HCEC 1CT (cell line): ENCODE measurements at regions not wholly inside any gene's neighbourhood (a gene's known extent, or its start where the extent isn't known, plus 50 kb on each side); places are given as distances from the start of the nearest gene placed in this dataset.
"Not testable (repeated sequence)": the region's sequence is repeated elsewhere in the genome, so short reads cannot be mapped to it uniquely, and the experiment has no call there.

ENCODE experiments used
- DNase-seq: peaks from one replicate; pipeline ENCODE4 v3.0.0-alpha.2; 2017

DNA sequence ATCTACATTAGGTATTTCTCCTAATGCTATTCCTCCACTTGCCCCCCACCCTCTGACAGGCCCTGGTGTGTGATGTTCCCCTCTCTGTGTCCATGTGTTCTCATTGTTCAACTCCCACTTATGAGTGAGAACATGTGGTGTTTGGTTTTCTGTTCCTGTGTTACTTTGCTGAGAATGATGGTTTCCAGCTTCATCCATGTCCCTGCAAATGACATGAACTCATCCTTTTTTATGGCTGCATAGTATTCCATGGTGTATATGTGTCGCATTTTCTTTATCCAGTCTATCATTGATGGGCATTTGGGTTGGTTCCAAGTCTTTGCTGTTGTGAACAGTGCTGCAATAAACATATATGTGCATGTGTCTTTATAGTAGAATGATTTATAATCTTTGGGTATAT lies 50.6 kb upstream of the GRHL3 start:
- not testable (repeated sequence) for DNase-seq

DNA sequence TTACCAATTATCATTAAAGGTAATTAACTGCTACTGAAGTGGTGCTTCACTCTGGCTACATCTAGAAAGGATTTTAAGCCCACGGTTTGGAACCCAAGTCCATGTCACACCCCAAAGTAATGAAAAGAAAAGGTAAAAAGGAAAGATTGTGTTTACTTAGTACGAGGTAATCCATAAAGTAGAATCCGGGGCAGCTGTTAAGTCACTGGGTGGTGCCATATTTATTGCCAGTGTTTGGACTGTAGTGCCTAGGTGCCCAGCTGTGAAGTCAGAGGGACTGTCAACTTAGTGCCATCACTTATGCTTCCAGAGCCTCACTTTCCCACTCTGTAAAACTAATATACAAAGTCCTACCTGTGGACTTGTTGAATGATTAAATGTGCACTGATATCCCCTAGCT lies 52.2 kb upstream of the GRHL3 start:
- no peak for DNase-seq

DNA sequence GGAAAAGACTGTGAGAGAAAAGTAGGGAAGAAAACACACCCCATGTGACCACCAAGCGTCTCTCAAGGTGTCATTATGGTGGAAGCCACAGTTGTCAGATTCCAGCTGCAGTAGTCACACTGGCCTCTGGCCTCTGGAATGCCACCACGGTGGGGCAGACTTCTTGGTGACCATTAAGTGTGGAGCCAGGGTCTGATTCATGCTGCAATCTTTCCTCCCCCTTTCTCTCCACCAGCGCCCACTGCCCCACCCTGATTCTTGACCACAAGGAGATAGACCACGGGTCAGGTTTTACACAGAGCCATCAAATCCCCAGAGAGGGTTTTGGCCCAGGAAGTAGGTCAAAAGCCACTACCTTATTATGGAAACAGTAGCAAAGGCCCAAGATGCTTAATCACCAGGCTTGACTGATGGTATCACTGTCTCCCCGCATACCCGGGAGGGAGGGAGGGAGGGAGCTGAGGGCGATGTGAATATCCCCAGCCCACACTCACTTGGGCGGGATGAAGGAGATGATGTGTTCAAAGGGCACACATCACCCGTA lies 52.7 kb upstream of the GRHL3 start:
- peak; percentile 77 for DNase-seq

DNA sequence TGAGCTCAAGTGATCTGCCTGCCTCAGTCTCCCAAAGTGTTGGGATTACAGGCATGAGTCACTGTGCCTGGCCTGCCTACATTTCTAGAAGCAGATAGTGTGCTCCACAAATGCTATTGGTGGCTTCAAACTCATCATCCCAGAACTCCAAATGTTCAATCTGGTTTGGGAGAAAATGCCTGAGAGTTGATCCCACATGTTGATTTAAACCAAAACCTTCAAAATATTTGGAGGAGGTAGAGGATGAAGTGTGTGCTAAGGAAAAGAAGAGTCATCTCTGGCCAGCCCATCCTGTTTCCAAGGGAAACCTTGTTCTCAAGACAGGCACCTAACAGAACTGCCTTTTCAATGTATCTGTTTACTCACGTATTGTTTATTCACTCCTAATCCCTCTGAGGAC lies 55.4 kb upstream of the GRHL3 start:
- no peak for DNase-seq

DNA sequence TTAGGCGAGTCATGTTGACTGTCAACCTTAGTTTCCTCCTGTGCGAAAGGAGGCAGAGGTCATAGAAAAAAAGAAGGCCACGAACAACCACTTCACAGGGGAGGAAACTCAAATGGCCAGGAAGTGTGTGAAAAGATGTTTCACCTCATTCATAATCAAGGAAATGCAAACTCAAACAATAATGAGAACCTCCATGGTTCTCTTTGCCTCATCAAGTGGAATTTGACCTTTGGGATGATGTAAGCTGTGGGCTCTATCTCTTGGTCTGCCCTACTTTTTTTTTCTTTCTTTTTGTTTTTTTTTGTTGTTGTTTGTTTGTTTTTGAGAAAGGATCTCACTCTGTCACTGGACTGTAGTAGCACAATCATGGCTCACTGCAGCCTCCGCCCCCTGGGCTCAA lies 55.9 kb upstream of the GRHL3 start:
- DNase-seq: no peak

DNA sequence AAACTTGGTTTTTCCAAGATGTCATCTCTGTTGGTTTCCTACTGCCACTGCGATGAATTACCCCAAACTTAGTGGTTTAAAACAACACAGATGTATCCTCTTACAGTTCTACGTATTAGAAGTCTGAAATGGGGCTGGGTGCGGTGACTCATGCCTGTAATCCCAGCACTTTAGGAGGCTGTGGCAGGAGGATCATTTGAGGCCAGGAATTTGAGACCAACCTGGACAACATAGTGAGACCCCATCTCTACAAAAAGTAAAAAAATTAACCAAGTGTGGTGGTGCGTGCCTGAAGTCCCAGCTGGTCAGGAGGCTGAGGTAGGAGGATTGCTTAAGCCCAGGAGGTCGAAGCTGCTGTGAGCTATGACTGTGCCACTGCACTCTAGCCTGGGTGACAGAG lies 57.2 kb upstream of the GRHL3 start:
- no peak for DNase-seq

DNA sequence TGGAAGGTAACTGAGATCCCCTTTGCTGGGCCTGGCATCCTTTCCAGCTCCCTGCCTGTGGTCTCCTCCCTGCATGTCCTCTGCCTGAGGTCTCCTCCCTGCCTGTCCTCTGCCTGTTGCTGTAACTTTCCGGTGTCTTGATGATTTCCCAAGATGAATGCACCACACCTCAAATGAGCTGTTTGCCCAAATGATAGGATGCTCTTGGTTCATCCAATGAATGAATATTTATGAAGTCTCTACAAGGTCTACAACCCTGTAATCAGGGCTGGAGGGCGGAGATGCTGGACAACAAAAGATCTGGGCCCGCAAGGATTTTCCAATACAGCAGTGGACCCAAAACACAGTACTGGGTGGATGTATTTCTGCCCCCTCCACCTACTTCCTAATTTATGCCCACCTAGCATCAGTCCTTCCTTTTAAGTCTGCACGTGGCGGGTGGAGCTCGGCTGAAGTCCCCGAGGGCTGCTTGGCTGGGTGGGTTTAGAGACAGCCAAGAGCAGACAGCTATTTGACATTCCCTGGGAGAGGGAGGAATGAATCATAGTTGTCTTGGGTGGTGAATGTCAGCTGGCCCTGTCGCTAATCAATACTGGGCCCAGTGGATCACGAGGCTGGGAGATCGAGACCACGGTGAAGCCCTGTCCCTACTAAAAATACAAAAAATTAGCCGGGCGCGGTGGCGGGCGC lies 60.3 kb upstream of the GRHL3 start:
- no peak for DNase-seq

DNA sequence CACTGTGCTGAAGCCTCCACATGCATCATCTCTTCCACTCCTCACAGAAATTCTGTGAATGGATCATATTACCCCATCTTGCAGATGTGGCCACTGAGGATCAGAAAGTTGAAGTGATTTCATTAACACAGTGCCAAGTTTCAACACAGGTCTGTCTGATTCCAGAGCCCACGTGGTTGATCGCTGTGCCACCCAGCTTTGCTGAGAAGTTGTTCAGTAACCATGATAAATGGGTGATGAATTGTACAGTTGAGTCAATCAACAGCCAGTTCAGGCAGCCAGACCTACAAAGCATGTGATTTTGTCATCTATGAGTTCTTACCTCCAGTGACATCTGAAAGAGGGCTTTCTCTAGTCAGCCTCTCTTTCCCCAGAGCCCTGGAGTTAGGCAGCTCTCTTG lies 61.8 kb upstream of the GRHL3 start:
- DNase-seq: no peak

DNA sequence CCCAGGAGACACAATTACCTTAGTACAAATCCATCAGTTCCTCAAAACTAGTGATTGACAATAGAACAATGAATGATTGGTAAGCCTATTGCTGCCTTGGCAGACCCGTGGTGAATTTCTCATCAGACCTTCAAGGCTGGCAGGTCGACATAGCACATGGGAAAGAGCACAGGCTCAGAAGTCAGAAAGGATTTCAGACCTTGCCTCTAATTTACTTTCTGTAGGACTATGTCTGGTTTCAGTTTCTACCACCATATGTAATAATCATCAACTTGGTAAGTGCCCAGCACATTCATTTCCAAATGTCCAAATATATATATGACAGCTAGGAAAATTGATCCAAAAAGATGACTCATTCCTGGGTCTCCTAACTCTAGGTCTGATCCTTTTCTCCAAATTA lies 62.5 kb upstream of the GRHL3 start:
- DNase-seq: no peak

DNA sequence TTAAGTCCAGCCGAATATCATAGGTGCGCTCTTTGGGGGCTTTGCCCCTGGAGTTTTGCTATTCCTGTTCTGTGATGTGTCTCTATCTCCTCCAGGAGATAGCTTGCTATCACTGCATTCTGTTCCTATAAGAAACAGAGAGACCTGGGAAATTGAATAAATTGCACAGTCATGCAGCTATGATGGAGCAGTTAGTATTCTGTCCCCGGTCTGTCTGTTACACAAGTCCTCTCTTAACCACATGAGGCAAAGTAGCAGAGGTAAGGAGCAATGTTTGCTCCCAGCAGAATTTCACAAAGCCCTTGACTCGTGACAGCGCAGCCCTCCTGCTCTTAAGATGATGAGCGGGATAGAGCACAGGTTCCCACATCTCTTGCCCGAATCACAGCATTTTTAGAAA lies 63.9 kb upstream of the GRHL3 start:
- no peak for DNase-seq

DNA sequence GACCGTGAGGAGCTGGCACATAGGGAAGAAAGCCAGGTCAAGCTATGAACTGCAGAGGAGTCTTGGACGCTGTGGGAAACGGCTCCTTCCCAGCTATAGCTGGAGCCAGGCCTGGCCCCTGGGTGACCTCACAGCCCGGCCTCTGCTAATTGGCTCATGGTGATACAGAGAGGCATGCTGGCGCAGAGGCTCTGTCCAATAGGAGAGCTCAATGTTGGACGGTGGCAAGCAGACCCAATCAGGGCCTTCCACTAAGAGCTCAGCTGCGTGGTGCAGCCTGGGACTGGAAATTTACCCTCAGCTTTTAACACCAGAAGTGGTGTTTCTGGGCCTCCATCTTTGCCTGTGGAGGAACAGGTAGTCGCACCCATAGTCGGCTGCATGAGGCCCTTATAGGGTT lies 64.4 kb upstream of the GRHL3 start:
- no peak for DNase-seq

DNA sequence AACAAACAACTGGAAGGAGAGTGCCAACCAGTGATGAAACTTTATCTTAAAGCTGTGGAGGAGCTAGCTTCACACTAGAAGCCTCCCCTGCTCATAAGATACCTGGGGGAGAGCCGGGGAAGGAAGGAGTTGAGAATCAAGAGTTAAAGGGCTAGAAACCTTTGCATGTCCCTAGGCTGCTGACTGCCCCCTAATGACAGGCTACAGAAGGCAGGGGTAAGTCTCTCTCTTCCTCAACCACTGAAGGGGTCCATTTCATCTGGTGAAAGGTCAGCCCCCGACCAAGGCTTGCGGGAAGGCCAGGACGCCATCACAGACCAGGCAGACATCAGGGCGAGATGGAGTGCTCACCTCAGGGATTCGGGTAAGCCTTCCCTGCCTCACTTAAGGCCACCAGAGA lies 65.6 kb upstream of the GRHL3 start:
- DNase-seq: no peak

DNA sequence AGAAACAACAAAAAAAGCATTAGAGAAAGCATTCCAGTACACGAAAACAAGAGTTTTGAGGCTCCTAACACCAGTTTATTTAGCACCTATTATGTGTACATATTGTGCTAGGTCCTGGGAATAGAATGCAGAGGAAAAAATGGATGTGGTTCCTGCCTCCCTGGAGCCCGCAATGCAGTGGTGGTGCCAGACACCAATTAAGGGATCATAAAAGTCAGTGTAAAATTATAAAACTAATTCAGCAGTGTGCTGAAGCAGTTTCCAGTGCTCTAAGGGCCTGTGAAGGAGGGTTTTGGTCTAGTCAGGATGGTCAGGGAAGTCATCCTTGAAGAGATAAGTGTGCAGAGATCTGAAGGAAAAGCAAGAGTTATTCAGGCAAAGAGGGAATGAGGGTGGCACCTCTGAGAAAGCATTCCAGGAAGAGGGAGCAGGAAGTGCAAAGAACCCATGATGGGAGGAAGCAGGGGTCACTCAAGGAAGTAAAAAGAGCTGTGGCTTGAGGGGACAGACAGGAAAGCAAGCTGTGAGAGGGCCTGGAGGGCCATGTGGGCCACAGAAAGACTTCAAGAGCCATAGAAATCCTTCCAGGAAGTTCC lies 65.2 kb upstream of the IFNLR1 start:
- no peak for DNase-seq

DNA sequence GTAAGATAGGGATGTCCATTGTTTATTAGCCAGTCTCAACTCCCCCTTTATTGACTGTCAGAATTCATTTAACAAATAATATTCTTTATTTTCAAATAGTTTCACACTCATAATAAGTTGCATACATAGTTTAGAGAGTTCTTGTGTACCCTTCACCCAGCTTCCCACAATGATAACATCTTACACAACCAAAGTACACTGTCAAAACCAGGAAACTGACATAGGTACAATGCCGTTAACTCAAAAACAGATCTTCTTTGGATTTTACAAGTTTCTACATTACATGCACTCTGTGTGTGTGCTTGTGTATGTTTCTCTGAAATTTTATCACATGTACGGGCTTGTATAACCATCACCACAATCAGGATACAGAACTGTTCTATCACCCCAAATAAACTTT lies 64.4 kb upstream of the IFNLR1 start:
- no peak for DNase-seq

DNA sequence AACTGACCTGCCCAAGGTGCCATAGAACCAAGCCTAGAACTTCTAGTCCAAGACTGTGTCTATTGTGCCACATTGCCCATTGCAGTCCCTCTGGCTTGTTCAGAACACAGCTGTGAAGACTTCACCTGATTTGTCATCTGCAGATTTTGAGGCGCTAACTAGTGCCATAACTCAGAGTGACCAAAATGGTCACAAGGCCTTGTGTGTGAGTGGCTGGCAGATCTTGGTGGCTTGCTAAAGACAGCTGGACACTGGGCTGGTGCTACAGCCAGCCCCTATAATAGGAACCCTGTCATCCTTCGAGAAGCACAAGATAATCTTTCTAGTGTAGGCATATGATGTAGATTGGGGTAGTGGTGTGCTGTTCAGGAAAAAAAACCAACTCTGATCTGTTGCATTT lies 63.7 kb upstream of the IFNLR1 start:
- DNase-seq: no peak

DNA sequence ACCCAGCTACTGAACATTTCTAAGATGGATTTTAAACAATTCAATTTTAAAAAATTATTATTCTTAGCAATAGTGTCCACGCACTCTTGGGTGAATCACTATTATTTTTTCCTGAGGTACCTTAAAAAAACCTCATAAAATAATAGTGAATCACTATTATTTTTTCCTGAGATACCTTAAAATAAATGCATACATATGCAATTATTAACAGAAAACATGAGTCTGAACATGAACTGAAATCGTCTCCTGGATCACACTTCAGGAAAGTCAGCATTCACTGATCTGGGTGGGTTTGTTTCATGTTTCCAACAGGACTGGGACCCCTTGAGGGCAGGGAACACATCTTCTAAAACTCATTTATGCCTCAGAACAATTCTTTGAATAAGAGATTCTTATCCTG lies 63.1 kb upstream of the IFNLR1 start:
- DNase-seq: no peak

DNA sequence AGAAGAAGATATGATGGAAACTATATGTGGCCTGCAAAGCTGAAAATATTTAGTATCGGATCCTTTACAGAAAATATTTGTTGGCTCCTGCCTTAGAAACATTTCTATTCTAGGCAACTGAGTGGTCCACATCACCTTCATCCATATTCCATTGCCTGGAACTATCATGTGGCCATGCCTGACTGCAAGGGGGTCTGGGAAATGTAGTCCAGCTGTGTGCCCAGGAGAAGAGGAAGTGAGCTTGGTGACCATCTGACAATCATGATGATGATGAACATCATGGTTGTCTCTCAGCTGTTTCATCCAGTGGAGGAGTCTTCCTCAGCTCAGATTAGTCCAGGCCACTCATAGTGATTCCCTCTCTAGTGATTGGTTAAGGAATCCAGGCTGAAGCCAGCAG lies 61.8 kb upstream of the IFNLR1 start:
- no peak for DNase-seq

DNA sequence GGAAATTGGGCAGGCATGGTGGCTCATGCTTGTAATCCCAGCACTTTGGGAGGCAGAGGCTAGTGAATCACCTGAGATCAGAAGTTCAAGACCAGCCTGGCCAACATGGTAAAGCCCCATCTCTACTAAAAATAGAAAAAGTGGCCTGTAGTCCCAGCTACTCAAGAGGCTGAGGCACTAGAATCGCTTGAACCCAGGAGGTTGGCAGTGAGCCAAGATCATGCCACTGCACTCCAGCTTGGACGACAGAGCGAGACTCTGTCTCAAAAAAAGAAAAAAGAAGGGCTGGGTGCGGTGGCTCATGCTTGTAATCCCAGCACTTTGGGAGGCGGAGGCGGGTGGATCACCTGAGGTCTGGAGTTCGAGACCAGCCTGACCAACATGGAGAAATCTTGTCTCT lies 60.2 kb upstream of the IFNLR1 start:
- DNase-seq: not testable (repeated sequence)

DNA sequence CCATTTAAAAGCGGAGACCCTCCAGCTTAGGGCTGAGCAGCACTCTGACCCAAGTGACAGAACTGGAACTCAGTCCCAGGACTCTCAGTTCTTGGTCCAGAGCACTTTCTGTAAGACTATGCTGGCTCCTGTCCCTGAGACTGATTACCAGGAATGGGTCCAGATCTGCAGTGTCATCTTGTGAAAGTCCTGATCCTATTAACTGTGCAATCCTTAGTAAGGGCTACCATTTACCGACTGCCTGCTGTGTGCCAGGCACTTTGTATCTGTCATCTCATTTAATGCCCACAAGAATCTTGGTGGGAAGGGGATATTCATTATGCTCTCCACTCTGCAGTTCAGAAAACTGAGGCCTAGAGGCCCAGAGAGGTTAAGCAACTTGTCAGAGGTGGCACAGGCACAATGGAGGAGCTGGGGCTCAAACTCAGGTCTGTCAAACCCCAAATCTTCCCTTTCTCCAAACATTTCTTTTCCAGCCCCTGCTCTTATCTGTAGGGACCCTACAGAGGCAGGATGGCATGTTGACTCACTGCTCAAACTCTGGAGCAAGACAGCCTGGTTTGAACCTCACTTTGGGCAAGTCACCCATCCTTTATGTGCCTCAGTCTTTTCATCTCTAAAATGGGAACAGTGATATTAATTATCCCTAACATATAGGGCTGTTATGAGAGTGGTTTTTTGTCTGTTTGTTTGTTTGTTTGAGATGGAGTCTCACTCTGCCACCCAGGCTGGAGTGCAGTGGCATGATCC lies 57.6 kb upstream of the IFNLR1 start:
- no peak for DNase-seq

DNA sequence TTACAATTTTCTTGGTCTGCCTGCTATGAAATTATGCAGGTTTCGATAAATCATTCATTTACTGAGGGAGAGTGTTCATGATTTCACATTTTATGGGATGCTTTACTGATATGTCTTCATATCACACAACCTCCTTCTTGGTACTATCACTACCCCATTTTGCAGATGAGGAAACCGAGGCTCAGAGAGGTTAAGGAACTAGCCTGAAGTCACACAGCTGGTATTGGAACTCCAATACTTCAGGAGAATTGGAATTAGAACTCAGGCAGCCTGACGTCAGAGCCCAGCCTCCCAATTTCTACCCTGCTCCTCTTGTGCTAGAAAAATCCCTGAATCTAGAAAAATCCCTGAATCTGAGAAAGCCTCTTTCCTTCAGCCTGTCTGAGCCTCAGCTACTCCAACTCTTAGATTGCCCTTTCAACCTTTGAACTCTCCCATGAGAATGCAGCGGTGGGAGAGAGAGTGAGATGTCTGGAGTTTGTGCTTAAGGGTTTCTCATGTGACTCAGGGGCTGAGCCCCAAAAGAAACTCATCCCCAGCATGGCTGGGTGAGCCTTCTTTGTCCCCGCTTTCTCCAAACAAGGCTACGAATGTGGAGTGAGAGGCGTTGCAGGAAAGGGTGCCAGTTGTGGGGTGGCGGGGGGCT lies 50.8 kb upstream of the IFNLR1 start:
- DNase-seq: no peak

DNA sequence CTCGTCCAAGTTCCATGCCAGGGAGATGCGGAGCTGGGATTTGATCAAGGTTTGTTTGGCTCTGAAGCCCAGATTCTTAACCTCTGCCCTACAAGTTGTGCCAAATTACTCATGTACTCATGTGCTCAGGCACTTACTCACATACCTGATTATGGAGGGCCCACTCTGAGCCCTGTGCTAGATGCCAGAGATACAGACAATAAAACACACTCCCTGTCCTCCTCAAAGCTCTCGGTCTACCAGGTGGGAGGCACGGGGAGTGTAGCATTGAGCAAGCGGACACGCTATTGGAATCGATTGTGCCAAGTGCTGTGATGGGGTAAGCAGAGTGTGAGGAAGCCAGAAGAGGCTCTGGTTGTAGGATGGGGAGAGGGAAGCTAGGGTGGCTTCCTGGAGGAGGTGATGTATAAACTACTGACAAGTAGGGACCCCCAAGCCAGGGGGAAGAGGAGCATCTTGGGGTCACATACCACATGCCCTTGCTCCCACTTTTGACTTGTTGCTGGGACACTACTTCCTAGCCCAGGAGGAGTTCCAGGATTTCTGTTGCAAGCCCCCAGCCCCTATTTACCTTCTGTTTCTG lies 49.8 kb upstream of the IFNLR1 start:
- peak; percentile 61 for DNase-seq
